ENCODE measurements at regions not wholly inside any gene's neighbourhood (a gene's known extent, or its start where the extent isn't known, plus 50 kb on each side); places are given as distances from the start of the nearest gene placed in this dataset.

- H3K4me3 ChIP-seq (ENCODE audit: severe bottlenecking): no peak overlapping the region
- TF ChIP-seq, protein P1, sequence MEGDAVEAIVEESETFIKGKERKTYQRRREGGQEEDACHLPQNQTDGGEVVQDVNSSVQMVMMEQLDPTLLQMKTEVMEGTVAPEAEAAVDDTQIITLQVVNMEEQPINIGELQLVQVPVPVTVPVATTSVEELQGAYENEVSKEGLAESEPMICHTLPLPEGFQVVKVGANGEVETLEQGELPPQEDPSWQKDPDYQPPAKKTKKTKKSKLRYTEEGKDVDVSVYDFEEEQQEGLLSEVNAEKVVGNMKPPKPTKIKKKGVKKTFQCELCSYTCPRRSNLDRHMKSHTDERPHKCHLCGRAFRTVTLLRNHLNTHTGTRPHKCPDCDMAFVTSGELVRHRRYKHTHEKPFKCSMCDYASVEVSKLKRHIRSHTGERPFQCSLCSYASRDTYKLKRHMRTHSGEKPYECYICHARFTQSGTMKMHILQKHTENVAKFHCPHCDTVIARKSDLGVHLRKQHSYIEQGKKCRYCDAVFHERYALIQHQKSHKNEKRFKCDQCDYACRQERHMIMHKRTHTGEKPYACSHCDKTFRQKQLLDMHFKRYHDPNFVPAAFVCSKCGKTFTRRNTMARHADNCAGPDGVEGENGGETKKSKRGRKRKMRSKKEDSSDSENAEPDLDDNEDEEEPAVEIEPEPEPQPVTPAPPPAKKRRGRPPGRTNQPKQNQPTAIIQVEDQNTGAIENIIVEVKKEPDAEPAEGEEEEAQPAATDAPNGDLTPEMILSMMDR (IDR thresholded peaks at IDR 0.05; ENCODE audit: poor library complexity, severe bottlenecking): no peak
- H3K9me3 ChIP-seq (ENCODE audit: severe bottlenecking): no peaks in the 10 kb centered on the region
- H3K36me3 ChIP-seq (ENCODE audit: low read depth): no peaks in the 10 kb centered on the region
- no peaks in the 10 kb centered on the region for H3K27me3 ChIP-seq (ENCODE audit: insufficient read depth, poor library complexity, severe bottlenecking)
- DNase-seq (ENCODE audit: low spot score) (peak; percentile 15), ATAC-seq (ENCODE audit: low read depth) (no peak)
- no peak overlapping the region for H3K27ac ChIP-seq (ENCODE audit: poor library complexity, severe bottlenecking)
- no peaks in the 10 kb centered on the region for H3K4me1 ChIP-seq (ENCODE audit: insufficient read depth, poor library complexity, severe bottlenecking)
Observed at GRCh38 chr5:133882846-133883245, 85.6 kb downstream of the C5orf15 start.

- H3K36me3 ChIP-seq (ENCODE audit: low read depth): no peaks in the 10 kb centered on the region
- DNase-seq (ENCODE audit: low spot score): peak; percentile 51
- H3K9me3 ChIP-seq (ENCODE audit: severe bottlenecking): no peaks in the 10 kb centered on the region
- ATAC-seq (ENCODE audit: low read depth): no peak
- no peaks in the 10 kb centered on the region for H3K4me1 ChIP-seq (ENCODE audit: insufficient read depth, poor library complexity, severe bottlenecking)
- TF ChIP-seq, protein P1 (IDR thresholded peaks at IDR 0.05; ENCODE audit: poor library complexity, severe bottlenecking): no peak
- no peak overlapping the region for H3K27ac ChIP-seq (ENCODE audit: poor library complexity, severe bottlenecking)
- no peak overlapping the region for H3K4me3 ChIP-seq (ENCODE audit: severe bottlenecking)
- H3K27me3 ChIP-seq (ENCODE audit: insufficient read depth, poor library complexity, severe bottlenecking): no peaks in the 10 kb centered on the region
Observed at GRCh38 chr5:133882389-133882695, 86.1 kb downstream of the C5orf15 start.

- Histone ChIP-seq H3K4me3 (ENCODE audit: severe bottlenecking) (no peak overlapping the region), H3K4me1 (ENCODE audit: insufficient read depth, poor library complexity, severe bottlenecking) (no peaks in the 10 kb centered on the region), H3K27me3 (ENCODE audit: insufficient read depth, poor library complexity, severe bottlenecking) (no peaks in the 10 kb centered on the region), H3K36me3 (ENCODE audit: low read depth) (no peaks in the 10 kb centered on the region), H3K9me3 (ENCODE audit: severe bottlenecking) (no peaks in the 10 kb centered on the region), H3K27ac (ENCODE audit: poor library complexity, severe bottlenecking) (no peak overlapping the region)
- DNase-seq (ENCODE audit: low spot score) (peak; percentile 55), ATAC-seq (ENCODE audit: low read depth) (0 out of 3 replicates have a peak, but pooled peaks have one; percentile 24)
- TF ChIP-seq, protein P1 (IDR thresholded peaks at IDR 0.05; ENCODE audit: poor library complexity, severe bottlenecking): no peak
Observed at GRCh38 chr5:133881576-133882388, 86.6 kb downstream of the C5orf15 start.

GRCh38 chr5:133878236-133878555, 90.2 kb downstream of the C5orf15 start:
- Histone ChIP-seq H3K4me3 (ENCODE audit: severe bottlenecking) (no peak overlapping the region), H3K9me3 (ENCODE audit: severe bottlenecking) (no peaks in the 10 kb centered on the region), H3K4me1 (ENCODE audit: insufficient read depth, poor library complexity, severe bottlenecking) (peaks cover 8% of the 10 kb centered on the region), H3K27ac (ENCODE audit: poor library complexity, severe bottlenecking) (no peak overlapping the region), H3K27me3 (ENCODE audit: insufficient read depth, poor library complexity, severe bottlenecking) (no peaks in the 10 kb centered on the region), H3K36me3 (ENCODE audit: low read depth) (no peaks in the 10 kb centered on the region)
- TF ChIP-seq, protein P1 (IDR thresholded peaks at IDR 0.05; ENCODE audit: poor library complexity, severe bottlenecking): no peak
- no peak for DNase-seq (ENCODE audit: low spot score)
- no peak for ATAC-seq (ENCODE audit: low read depth)

Data from RWPE2 (cell line).